ENCODE measurements at regions not wholly inside any gene's neighbourhood (a gene's known extent, or its start where the extent isn't known, plus 50 kb on each side); places are given as distances from the start of the nearest gene placed in this dataset.

- TF ChIP-seq, protein P1, sequence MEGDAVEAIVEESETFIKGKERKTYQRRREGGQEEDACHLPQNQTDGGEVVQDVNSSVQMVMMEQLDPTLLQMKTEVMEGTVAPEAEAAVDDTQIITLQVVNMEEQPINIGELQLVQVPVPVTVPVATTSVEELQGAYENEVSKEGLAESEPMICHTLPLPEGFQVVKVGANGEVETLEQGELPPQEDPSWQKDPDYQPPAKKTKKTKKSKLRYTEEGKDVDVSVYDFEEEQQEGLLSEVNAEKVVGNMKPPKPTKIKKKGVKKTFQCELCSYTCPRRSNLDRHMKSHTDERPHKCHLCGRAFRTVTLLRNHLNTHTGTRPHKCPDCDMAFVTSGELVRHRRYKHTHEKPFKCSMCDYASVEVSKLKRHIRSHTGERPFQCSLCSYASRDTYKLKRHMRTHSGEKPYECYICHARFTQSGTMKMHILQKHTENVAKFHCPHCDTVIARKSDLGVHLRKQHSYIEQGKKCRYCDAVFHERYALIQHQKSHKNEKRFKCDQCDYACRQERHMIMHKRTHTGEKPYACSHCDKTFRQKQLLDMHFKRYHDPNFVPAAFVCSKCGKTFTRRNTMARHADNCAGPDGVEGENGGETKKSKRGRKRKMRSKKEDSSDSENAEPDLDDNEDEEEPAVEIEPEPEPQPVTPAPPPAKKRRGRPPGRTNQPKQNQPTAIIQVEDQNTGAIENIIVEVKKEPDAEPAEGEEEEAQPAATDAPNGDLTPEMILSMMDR (IDR thresholded peaks at IDR 0.05; ENCODE audit: insufficient read depth, low read depth, low read length), result no peak
- no peak for TF ChIP-seq EZH2 (IDR thresholded peaks at IDR 0.05; ENCODE audit: insufficient read depth, low read length)
Measured at GRCh38 chr2:36128359-36128758, 227.2 kb upstream of the CRIM1 start.
